WI38 (cell line): ENCODE measurements at regions not wholly inside any gene's neighbourhood (a gene's known extent, or its start where the extent isn't known, plus 50 kb on each side); places are given as distances from the start of the nearest gene placed in this dataset.
"Not testable (repeated sequence)": the region's sequence is repeated elsewhere in the genome, so short reads cannot be mapped to it uniquely, and the experiment has no call there.

Source experiments
- H3K4me3 ChIP-seq: 2 replicates; pipeline ENCODE4 v1.5.1; 2011; ENCODE audit warnings: low read depth, mild to moderate bottlenecking, control low read depth, low read length
- CTCF ChIP-seq: IDR thresholded peaks from 2 replicates; pipeline ENCODE4 v1.5.1; 2012; ENCODE audit warnings: low read depth, mild to moderate bottlenecking, control low read depth, low read length

GRCh38 chr2:204140246-204140645 is 203.7 kb downstream of the ICOS start:
- H3K4me3 ChIP-seq, result no peak overlapping the region
- TF ChIP-seq CTCF, result no peak

- no peak overlapping the region for H3K4me3 ChIP-seq
- TF ChIP-seq CTCF, result no peak
Observed at GRCh38 chr2:204143216-204144014, 206.9 kb downstream of the ICOS start.

GRCh38 chr2:204144492-204144891 is 207.9 kb downstream of the ICOS start:
- TF ChIP-seq CTCF, result no peak
- H3K4me3 ChIP-seq, result no peak overlapping the region

GRCh38 chr2:204145263-204145751 is 208.7 kb downstream of the ICOS start:
- TF ChIP-seq CTCF, result peak; percentile 90
- peak overlapping the region; percentile 40 for H3K4me3 ChIP-seq

- TF ChIP-seq CTCF, result no peak
Observed at GRCh38 chr2:204145791-204146190, 209.2 kb downstream of the ICOS start.

GRCh38 chr2:204147040-204147439 is 210.5 kb downstream of the ICOS start:
- H3K4me3 ChIP-seq, result not testable (repeated sequence)

More at GRCh38 chr2:204145791-204146190, 209.2 kb downstream of the ICOS start:
- H3K4me3 ChIP-seq, result peak overlapping the region; percentile 40

GRCh38 chr2:204150721-204151120 is 214.2 kb downstream of the ICOS start:
- TF ChIP-seq CTCF, result no peak

GRCh38 chr2:204152616-204153015 is 216.1 kb downstream of the ICOS start:
- H3K4me3 ChIP-seq, result no peak overlapping the region
- no peak for TF ChIP-seq CTCF

More at GRCh38 chr2:204150721-204151120, 214.2 kb downstream of the ICOS start:
- no peak overlapping the region for H3K4me3 ChIP-seq
